IPS-20b (cell line): ENCODE measurements at regions not wholly inside any gene's neighbourhood (a gene's known extent, or its start where the extent isn't known, plus 50 kb on each side); places are given as distances from the start of the nearest gene placed in this dataset.
"Not testable (repeated sequence)": the region's sequence is repeated elsewhere in the genome, so short reads cannot be mapped to it uniquely, and the experiment has no call there.

Source experiments
- H3K27ac ChIP-seq: one replicate; pipeline ENCODE4 v1.5.1; 2013; ENCODE audit warnings: low read length
- H3K27me3 ChIP-seq: 2 replicates; pipeline ENCODE4 v1.6.1; 2013; ENCODE audit warnings: mild to moderate bottlenecking, low read length, inconsistent platforms; ENCODE audit not compliant: insufficient read depth
- H3K36me3 ChIP-seq: 2 replicates; pipeline ENCODE4 v1.6.1; 2013; ENCODE audit warnings: low read depth, mild to moderate bottlenecking, inconsistent platforms, low read length, moderate library complexity; ENCODE audit not compliant: insufficient read depth
- H3K4me1 ChIP-seq: 2 replicates; pipeline ENCODE4 v1.6.1; 2013; ENCODE audit warnings: mild to moderate bottlenecking, control low read depth, inconsistent platforms, low read length, moderate library complexity; ENCODE audit not compliant: insufficient read depth
- H3K4me3 ChIP-seq: 2 replicates; pipeline ENCODE4 v1.5.1; 2013; ENCODE audit warnings: mild to moderate bottlenecking, low read length, inconsistent platforms
- H3K9ac ChIP-seq: 2 replicates; pipeline ENCODE4 v1.6.1; 2013; ENCODE audit warnings: low read depth, mild to moderate bottlenecking, inconsistent platforms, low read length, moderate library complexity
- H3K9me3 ChIP-seq: 2 replicates; pipeline ENCODE4 v1.6.1; 2013; ENCODE audit warnings: mild to moderate bottlenecking, low read depth, low read length, inconsistent platforms; ENCODE audit not compliant: insufficient read depth

GRCh38 chr5:67903121-67903520 is 312.4 kb upstream of the PIK3R1 start:
- Histone ChIP-seq H3K4me3 (no peak overlapping the region), H3K9me3 (no peaks in the 10 kb centered on the region), H3K4me1 (no peaks in the 10 kb centered on the region), H3K27ac (no peak overlapping the region), H3K27me3 (no peaks in the 10 kb centered on the region), H3K9ac (no peak overlapping the region), H3K36me3 (no peaks in the 10 kb centered on the region)

- no peaks in the 10 kb centered on the region for H3K9me3 ChIP-seq
- H3K9ac ChIP-seq = no peak overlapping the region
- H3K27ac ChIP-seq = no peak overlapping the region
- no peaks in the 10 kb centered on the region for H3K27me3 ChIP-seq
- no peak overlapping the region for H3K4me3 ChIP-seq
- H3K4me1 ChIP-seq = no peaks in the 10 kb centered on the region
- no peaks in the 10 kb centered on the region for H3K36me3 ChIP-seq
Observed at GRCh38 chr5:67902497-67902830, 313.1 kb upstream of the PIK3R1 start.

GRCh38 chr5:67901814-67902496 is 313.6 kb upstream of the PIK3R1 start:
- Histone ChIP-seq H3K27ac (no peak overlapping the region), H3K9me3 (no peaks in the 10 kb centered on the region), H3K9ac (no peak overlapping the region), H3K27me3 (no peaks in the 10 kb centered on the region), H3K4me3 (no peak overlapping the region), H3K36me3 (no peaks in the 10 kb centered on the region), H3K4me1 (no peaks in the 10 kb centered on the region)

GRCh38 chr5:67900514-67900913 is 315.0 kb upstream of the PIK3R1 start:
- Histone ChIP-seq H3K36me3 (no peaks in the 10 kb centered on the region), H3K4me1 (no peaks in the 10 kb centered on the region), H3K4me3 (no peak overlapping the region)

GRCh38 chr5:67897980-67898379 is 317.6 kb upstream of the PIK3R1 start:
- Histone ChIP-seq H3K4me1 (no peaks in the 10 kb centered on the region), H3K4me3 (no peak overlapping the region), H3K9me3 (no peaks in the 10 kb centered on the region), H3K27ac (no peak overlapping the region), H3K27me3 (no peaks in the 10 kb centered on the region), H3K9ac (no peak overlapping the region), H3K36me3 (no peaks in the 10 kb centered on the region)

More at GRCh38 chr5:67900514-67900913, 315.0 kb upstream of the PIK3R1 start:
- Histone ChIP-seq H3K9me3 (no peaks in the 10 kb centered on the region), H3K27me3 (no peaks in the 10 kb centered on the region), H3K9ac (no peak overlapping the region), H3K27ac (no peak overlapping the region)

GRCh38 chr5:67897431-67897830 is 318.1 kb upstream of the PIK3R1 start:
- Histone ChIP-seq H3K27ac (no peak overlapping the region), H3K27me3 (no peaks in the 10 kb centered on the region), H3K9me3 (no peaks in the 10 kb centered on the region), H3K4me3 (no peak overlapping the region), H3K9ac (no peak overlapping the region), H3K4me1 (no peaks in the 10 kb centered on the region), H3K36me3 (no peaks in the 10 kb centered on the region)

GRCh38 chr5:67896930-67897313 is 318.6 kb upstream of the PIK3R1 start:
- Histone ChIP-seq H3K27me3 (no peaks in the 10 kb centered on the region), H3K9me3 (no peaks in the 10 kb centered on the region), H3K9ac (no peak overlapping the region), H3K4me3 (no peak overlapping the region), H3K27ac (no peak overlapping the region), H3K4me1 (no peaks in the 10 kb centered on the region), H3K36me3 (no peaks in the 10 kb centered on the region)

GRCh38 chr5:67896311-67896929 is 319.1 kb upstream of the PIK3R1 start:
- Histone ChIP-seq H3K4me3 (no peak overlapping the region), H3K27me3 (no peaks in the 10 kb centered on the region), H3K9me3 (no peaks in the 10 kb centered on the region), H3K27ac (no peak overlapping the region), H3K9ac (no peak overlapping the region), H3K36me3 (no peaks in the 10 kb centered on the region), H3K4me1 (no peaks in the 10 kb centered on the region)

GRCh38 chr5:67889870-67890269 is 325.7 kb upstream of the PIK3R1 start:
- H3K9ac ChIP-seq, H3K9me3 ChIP-seq, H3K4me1 ChIP-seq, H3K36me3 ChIP-seq, H3K27me3 ChIP-seq, H3K27ac ChIP-seq, H3K4me3 ChIP-seq: not testable (repeated sequence)

GRCh38 chr5:67887748-67888161 is 327.8 kb upstream of the PIK3R1 start:
- no peaks in the 10 kb centered on the region for H3K27me3 ChIP-seq
- H3K9me3 ChIP-seq = no peaks in the 10 kb centered on the region
- no peaks in the 10 kb centered on the region for H3K36me3 ChIP-seq
- no peak overlapping the region for H3K27ac ChIP-seq
- no peaks in the 10 kb centered on the region for H3K4me1 ChIP-seq
- H3K9ac ChIP-seq = no peak overlapping the region
- H3K4me3 ChIP-seq = no peak overlapping the region

GRCh38 chr5:67886761-67887160 is 328.8 kb upstream of the PIK3R1 start:
- no peak overlapping the region for H3K27ac ChIP-seq
- H3K9me3 ChIP-seq = no peaks in the 10 kb centered on the region
- no peak overlapping the region for H3K9ac ChIP-seq
- H3K4me3 ChIP-seq = no peak overlapping the region
- H3K36me3 ChIP-seq = no peaks in the 10 kb centered on the region
- H3K27me3 ChIP-seq = no peaks in the 10 kb centered on the region
- H3K4me1 ChIP-seq = no peaks in the 10 kb centered on the region

- Histone ChIP-seq H3K27ac (no peak overlapping the region), H3K9ac (no peak overlapping the region), H3K4me3 (no peak overlapping the region), H3K4me1 (no peaks in the 10 kb centered on the region), H3K27me3 (no peaks in the 10 kb centered on the region), H3K36me3 (no peaks in the 10 kb centered on the region), H3K9me3 (no peaks in the 10 kb centered on the region)
Observed at GRCh38 chr5:67880876-67881275, 334.7 kb upstream of the PIK3R1 start.
